ENCODE measurements at regions not wholly inside any gene's neighbourhood (a gene's known extent, or its start where the extent isn't known, plus 50 kb on each side); places are given as distances from the start of the nearest gene placed in this dataset.
"Not testable (repeated sequence)": the region's sequence is repeated elsewhere in the genome, so short reads cannot be mapped to it uniquely, and the experiment has no call there.

- not testable (repeated sequence) for FAIRE-seq; H3K9me3 ChIP-seq (ENCODE audit: control insufficient read depth in 2 of 2, insufficient read depth in 1 of 2, low read depth in 1 of 2, low read length in 1 of 2); H3K27me3 ChIP-seq (ENCODE audit: control insufficient read depth in 3 of 3, insufficient read depth in 3 of 3, low read length in 3 of 3); H3K36me3 ChIP-seq (ENCODE audit: control insufficient read depth in 3 of 3, insufficient read depth in 2 of 3, low read depth in 1 of 3, low read length in 3 of 3); H3K27ac ChIP-seq (ENCODE audit: low read depth in 1 of 3, low read length in 2 of 3); DNase-seq; H3K4me1 ChIP-seq (ENCODE audit: control insufficient read depth in 3 of 3, insufficient read depth in 2 of 3, low read depth in 1 of 3, low read length in 2 of 3); H3K4me3 ChIP-seq (ENCODE audit: low read depth in 1 of 3, low read length in 3 of 3)
- WGBS, 3 donors: 75 to 95% (median 90%) methylated on average over 2 of the region's 2 CpGs
Observed at GRCh38 chr7:76708446-76708845, 81.4 kb upstream of the POMZP3 start.

DNA sequence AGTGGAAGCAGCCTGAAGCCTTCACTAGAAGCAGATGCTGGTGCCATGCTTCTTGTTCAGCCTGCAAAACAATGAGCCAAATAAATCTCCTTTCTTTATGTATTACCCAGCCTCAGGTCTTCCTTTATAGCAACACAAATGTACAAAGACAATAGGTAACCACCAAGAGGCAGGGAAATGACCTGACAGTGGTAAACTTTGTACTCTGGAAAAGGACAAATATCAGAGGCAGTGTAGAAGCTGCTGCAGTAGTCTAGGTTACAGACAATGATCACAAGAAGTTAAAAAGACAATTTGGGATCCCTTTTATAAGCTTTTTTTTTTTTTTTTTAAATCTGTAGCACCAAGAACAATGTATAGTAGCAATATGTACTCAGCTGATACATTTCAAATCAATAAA is 76.7 kb upstream of the POMZP3 start:
- H3K27ac ChIP-seq (ENCODE audit: low read depth in 1 of 3, low read length in 2 of 3); FAIRE-seq; H3K4me1 ChIP-seq (ENCODE audit: control insufficient read depth in 3 of 3, insufficient read depth in 2 of 3, low read depth in 1 of 3, low read length in 2 of 3); H3K27me3 ChIP-seq (ENCODE audit: control insufficient read depth in 3 of 3, insufficient read depth in 3 of 3, low read length in 3 of 3); H3K9me3 ChIP-seq (ENCODE audit: control insufficient read depth in 2 of 2, insufficient read depth in 1 of 2, low read depth in 1 of 2, low read length in 1 of 2); DNase-seq; H3K4me3 ChIP-seq (ENCODE audit: low read depth in 1 of 3, low read length in 3 of 3); H3K36me3 ChIP-seq (ENCODE audit: control insufficient read depth in 3 of 3, insufficient read depth in 2 of 3, low read depth in 1 of 3, low read length in 3 of 3): not testable (repeated sequence)

- WGBS, 3 donors: 86 to 94% (median 91%) methylated on average over 2 of the region's 3 CpGs
- not testable (repeated sequence) for H3K27ac ChIP-seq (ENCODE audit: low read depth in 1 of 3, low read length in 2 of 3); H3K4me1 ChIP-seq (ENCODE audit: control insufficient read depth in 3 of 3, insufficient read depth in 2 of 3, low read depth in 1 of 3, low read length in 2 of 3); FAIRE-seq; H3K9me3 ChIP-seq (ENCODE audit: control insufficient read depth in 2 of 2, insufficient read depth in 1 of 2, low read depth in 1 of 2, low read length in 1 of 2); H3K4me3 ChIP-seq (ENCODE audit: low read depth in 1 of 3, low read length in 3 of 3); H3K27me3 ChIP-seq (ENCODE audit: control insufficient read depth in 3 of 3, insufficient read depth in 3 of 3, low read length in 3 of 3); H3K36me3 ChIP-seq (ENCODE audit: control insufficient read depth in 3 of 3, insufficient read depth in 2 of 3, low read depth in 1 of 3, low read length in 3 of 3); DNase-seq
Observed at GRCh38 chr7:76686277-76686676, 59.2 kb upstream of the POMZP3 start.

DNA sequence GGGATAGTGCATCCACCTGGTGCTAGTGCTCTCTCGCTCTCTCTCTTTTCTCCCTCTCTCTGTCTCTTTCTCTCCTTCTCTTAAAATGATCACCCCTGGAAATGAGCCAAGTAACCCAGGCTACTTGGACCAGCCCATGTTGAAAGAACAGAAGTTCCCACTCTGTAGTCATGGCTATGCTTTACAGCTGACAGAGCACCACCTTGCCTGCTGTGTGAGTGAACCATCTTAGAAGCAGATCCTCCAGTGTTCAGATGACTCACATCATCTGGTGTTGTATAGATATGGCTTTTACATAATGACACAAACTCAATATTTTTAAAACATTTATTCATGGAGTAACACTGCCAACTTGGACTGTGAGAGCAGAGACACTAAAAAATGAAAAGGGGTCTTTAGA is 57.7 kb upstream of the POMZP3 start:
- FAIRE-seq: not testable (repeated sequence)

DNA sequence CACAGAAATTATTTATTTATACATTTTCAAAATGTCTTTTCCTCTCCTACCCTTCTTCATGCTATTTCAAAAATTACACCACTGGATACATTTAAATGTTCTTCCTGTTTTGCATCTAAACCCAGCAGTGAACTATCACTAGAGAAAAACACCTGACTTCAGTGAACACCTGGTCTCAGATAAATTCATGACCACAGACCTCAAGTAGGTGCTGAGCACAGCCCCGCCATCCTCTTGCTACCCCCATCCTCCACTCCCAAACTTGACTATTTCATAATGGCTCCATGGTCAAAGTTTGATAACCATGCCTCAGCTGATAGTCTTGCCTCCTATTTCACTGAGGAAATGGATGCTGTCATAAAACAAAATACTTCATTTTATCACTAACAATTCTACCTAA is 56.6 kb upstream of the POMZP3 start:
- not testable (repeated sequence) for FAIRE-seq
- 77 to 85% (median 78%) methylated on average over 1 of the region's 1 CpG for WGBS, 3 donors

More for the DNA sequence above, 57.7 kb upstream of the POMZP3 start:
- not testable (repeated sequence) for H3K27me3 ChIP-seq (ENCODE audit: control insufficient read depth in 3 of 3, insufficient read depth in 3 of 3, low read length in 3 of 3); H3K27ac ChIP-seq (ENCODE audit: low read depth in 1 of 3, low read length in 2 of 3); H3K9me3 ChIP-seq (ENCODE audit: control insufficient read depth in 2 of 2, insufficient read depth in 1 of 2, low read depth in 1 of 2, low read length in 1 of 2); H3K4me3 ChIP-seq (ENCODE audit: low read depth in 1 of 3, low read length in 3 of 3); DNase-seq; H3K36me3 ChIP-seq (ENCODE audit: control insufficient read depth in 3 of 3, insufficient read depth in 2 of 3, low read depth in 1 of 3, low read length in 3 of 3); H3K4me1 ChIP-seq (ENCODE audit: control insufficient read depth in 3 of 3, insufficient read depth in 2 of 3, low read depth in 1 of 3, low read length in 2 of 3)
- 100% methylated on average over 1 of the region's 1 CpG for WGBS, 3 donors

GRCh38 chr7:76681810-76682209 is 54.7 kb upstream of the POMZP3 start:
- not testable (repeated sequence) for H3K27me3 ChIP-seq (ENCODE audit: control insufficient read depth in 3 of 3, insufficient read depth in 3 of 3, low read length in 3 of 3); H3K4me1 ChIP-seq (ENCODE audit: control insufficient read depth in 3 of 3, insufficient read depth in 2 of 3, low read depth in 1 of 3, low read length in 2 of 3); H3K4me3 ChIP-seq (ENCODE audit: low read depth in 1 of 3, low read length in 3 of 3); H3K36me3 ChIP-seq (ENCODE audit: control insufficient read depth in 3 of 3, insufficient read depth in 2 of 3, low read depth in 1 of 3, low read length in 3 of 3); DNase-seq; FAIRE-seq; H3K9me3 ChIP-seq (ENCODE audit: control insufficient read depth in 2 of 2, insufficient read depth in 1 of 2, low read depth in 1 of 2, low read length in 1 of 2); H3K27ac ChIP-seq (ENCODE audit: low read depth in 1 of 3, low read length in 2 of 3)
- WGBS, 3 donors: 38 to 40% (median 40%) methylated on average over 2 of the region's 2 CpGs

More for the DNA sequence above, 56.6 kb upstream of the POMZP3 start:
- not testable (repeated sequence) for H3K4me1 ChIP-seq (ENCODE audit: control insufficient read depth in 3 of 3, insufficient read depth in 2 of 3, low read depth in 1 of 3, low read length in 2 of 3); DNase-seq; H3K36me3 ChIP-seq (ENCODE audit: control insufficient read depth in 3 of 3, insufficient read depth in 2 of 3, low read depth in 1 of 3, low read length in 3 of 3); H3K9me3 ChIP-seq (ENCODE audit: control insufficient read depth in 2 of 2, insufficient read depth in 1 of 2, low read depth in 1 of 2, low read length in 1 of 2); H3K27me3 ChIP-seq (ENCODE audit: control insufficient read depth in 3 of 3, insufficient read depth in 3 of 3, low read length in 3 of 3); H3K4me3 ChIP-seq (ENCODE audit: low read depth in 1 of 3, low read length in 3 of 3); H3K27ac ChIP-seq (ENCODE audit: low read depth in 1 of 3, low read length in 2 of 3)

DNA sequence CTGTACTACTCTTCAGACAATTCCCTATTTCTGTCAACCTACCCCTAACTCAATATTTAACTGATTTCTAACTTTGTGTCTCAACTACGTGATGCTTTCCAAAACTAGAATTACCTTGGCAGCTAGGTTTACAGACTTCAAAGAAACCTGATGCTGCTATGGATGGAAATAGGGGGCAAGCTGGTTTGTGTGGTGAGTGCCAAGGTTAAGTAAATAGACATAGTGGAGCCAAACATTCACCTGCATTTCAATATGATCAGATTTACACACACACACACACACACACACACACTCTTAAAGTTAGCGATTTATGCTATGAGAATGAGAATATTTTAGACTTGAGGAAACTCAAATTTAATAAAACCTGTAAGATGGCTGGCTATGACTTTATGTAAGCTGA is 52.1 kb upstream of the POMZP3 start:
- peak; percentile 23 for FAIRE-seq
- not testable (repeated sequence) for H3K36me3 ChIP-seq (ENCODE audit: control insufficient read depth in 3 of 3, insufficient read depth in 2 of 3, low read depth in 1 of 3, low read length in 3 of 3); H3K27me3 ChIP-seq (ENCODE audit: control insufficient read depth in 3 of 3, insufficient read depth in 3 of 3, low read length in 3 of 3); H3K4me3 ChIP-seq (ENCODE audit: low read depth in 1 of 3, low read length in 3 of 3); H3K9me3 ChIP-seq (ENCODE audit: control insufficient read depth in 2 of 2, insufficient read depth in 1 of 2, low read depth in 1 of 2, low read length in 1 of 2); H3K27ac ChIP-seq (ENCODE audit: low read depth in 1 of 3, low read length in 2 of 3); H3K4me1 ChIP-seq (ENCODE audit: control insufficient read depth in 3 of 3, insufficient read depth in 2 of 3, low read depth in 1 of 3, low read length in 2 of 3); DNase-seq
- WGBS, 3 donors: 22 to 56% (median 47%) methylated on average over 1 to 2 of the region's 2 CpGs

GRCh38 chr7:76678500-76678899 is 51.4 kb upstream of the POMZP3 start:
- not testable (repeated sequence) for DNase-seq

DNA sequence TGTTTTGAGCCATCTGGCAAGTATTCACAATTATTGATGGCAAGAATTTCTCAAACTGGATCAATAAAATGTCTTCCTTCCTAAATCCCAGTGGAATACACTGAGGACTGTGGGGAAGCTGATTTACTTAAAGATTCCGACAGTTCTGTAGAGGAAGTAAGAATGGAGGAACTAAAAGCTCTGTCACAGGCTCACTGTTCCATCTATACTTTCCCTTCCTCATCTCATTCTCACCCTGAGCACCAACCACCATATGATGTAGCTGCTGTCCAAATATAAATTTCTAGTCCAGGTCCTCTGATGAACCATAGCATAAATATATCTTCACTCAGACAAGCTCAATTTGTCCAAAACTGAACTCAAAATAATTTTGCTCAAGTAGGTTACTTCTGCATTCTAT is 49.8 kb upstream of the POMZP3 start:
- not testable (repeated sequence) for H3K4me1 ChIP-seq (ENCODE audit: control insufficient read depth in 3 of 3, insufficient read depth in 2 of 3, low read depth in 1 of 3, low read length in 2 of 3); DNase-seq; H3K27me3 ChIP-seq (ENCODE audit: control insufficient read depth in 3 of 3, insufficient read depth in 3 of 3, low read length in 3 of 3); H3K27ac ChIP-seq (ENCODE audit: low read depth in 1 of 3, low read length in 2 of 3); H3K36me3 ChIP-seq (ENCODE audit: control insufficient read depth in 3 of 3, insufficient read depth in 2 of 3, low read depth in 1 of 3, low read length in 3 of 3); H3K9me3 ChIP-seq (ENCODE audit: control insufficient read depth in 2 of 2, insufficient read depth in 1 of 2, low read depth in 1 of 2, low read length in 1 of 2); FAIRE-seq; H3K4me3 ChIP-seq (ENCODE audit: low read depth in 1 of 3, low read length in 3 of 3)
- WGBS, 3 donors: 85 to 93% (median 90%) methylated on average over 1 of the region's 1 CpG

More at GRCh38 chr7:76678500-76678899, 51.4 kb upstream of the POMZP3 start:
- not testable (repeated sequence) for H3K9me3 ChIP-seq (ENCODE audit: control insufficient read depth in 2 of 2, insufficient read depth in 1 of 2, low read depth in 1 of 2, low read length in 1 of 2); H3K4me1 ChIP-seq (ENCODE audit: control insufficient read depth in 3 of 3, insufficient read depth in 2 of 3, low read depth in 1 of 3, low read length in 2 of 3); FAIRE-seq; H3K27ac ChIP-seq (ENCODE audit: low read depth in 1 of 3, low read length in 2 of 3); H3K4me3 ChIP-seq (ENCODE audit: low read depth in 1 of 3, low read length in 3 of 3); H3K36me3 ChIP-seq (ENCODE audit: control insufficient read depth in 3 of 3, insufficient read depth in 2 of 3, low read depth in 1 of 3, low read length in 3 of 3); H3K27me3 ChIP-seq (ENCODE audit: control insufficient read depth in 3 of 3, insufficient read depth in 3 of 3, low read length in 3 of 3)
- WGBS, 3 donors: 76 to 85% (median 84%) methylated on average over 3 to 4 of the region's 4 CpGs

Measured in small intestine (tissue), 7 donors.